OCI-LY1 (cell line): ENCODE measurements at regions not wholly inside any gene's neighbourhood (a gene's known extent, or its start where the extent isn't known, plus 50 kb on each side); places are given as distances from the start of the nearest gene placed in this dataset.

Source experiments
- H2AFZ ChIP-seq: fragments of 200-600 bp; sonication (generic), shearing (Covaris generic); 2 replicates; pipeline ENCODE4 v1.6.0; 2014; ENCODE audit warnings: antibody characterized with exemption, mild to moderate bottlenecking, low read length
- H3F3A ChIP-seq: fragments of 200-600 bp; sonication (generic), shearing (Covaris generic); 2 replicates; pipeline ENCODE4 v1.6.0; 2014; ENCODE audit warnings: mild to moderate bottlenecking, antibody characterized with exemption, low read length, moderate library complexity; ENCODE audit not compliant: insufficient read depth
- H3K27ac ChIP-seq: fragments of 200-600 bp; sonication (generic); 2 replicates; pipeline ENCODE4 v1.5.1; 2014; ENCODE audit warnings: low read length, mixed run types, mild to moderate bottlenecking, low read depth; ENCODE audit not compliant: poor library complexity, severe bottlenecking
- H3K27me3 ChIP-seq: fragments of 200-600 bp; sonication (generic); 2 replicates; pipeline ENCODE4 v1.6.0; 2014; ENCODE audit warnings: antibody characterized with exemption, mild to moderate bottlenecking, low read length, moderate library complexity; ENCODE audit not compliant: insufficient read depth
- H3K36me3 ChIP-seq: fragments of 200-600 bp; sonication (generic); 2 replicates; pipeline ENCODE4 v1.6.1; 2014; ENCODE audit warnings: mild to moderate bottlenecking, antibody characterized with exemption, low read length, moderate library complexity, mixed read lengths; ENCODE audit not compliant: insufficient read depth
- H3K4me1 ChIP-seq: fragments of 200-600 bp; sonication (generic); 2 replicates; pipeline ENCODE4 v1.5.1; 2014; ENCODE audit warnings: mild to moderate bottlenecking, low read length, moderate library complexity; ENCODE audit not compliant: insufficient read depth, severe bottlenecking
- H3K4me2 ChIP-seq: fragments of 200-600 bp; sonication (generic), shearing (Covaris generic); 2 replicates; pipeline ENCODE4 v1.6.1; 2014; ENCODE audit warnings: low read length
- H3K4me3 ChIP-seq: fragments of 200-600 bp; sonication (generic); 2 replicates; pipeline ENCODE4 v1.5.1; 2014; ENCODE audit warnings: low read length, low read depth, mild to moderate bottlenecking, mixed read lengths; ENCODE audit not compliant: poor library complexity, severe bottlenecking
- H3K79me2 ChIP-seq: fragments of 200-600 bp; shearing (Covaris generic); 2 replicates; pipeline ENCODE4 v1.6.1; 2016; ENCODE audit warnings: mixed run types, low read length, mixed read lengths; ENCODE audit not compliant: insufficient read depth
- H3K9ac ChIP-seq: fragments of 200-600 bp; sonication (generic), shearing (Covaris generic); 2 replicates; pipeline ENCODE4 v1.6.1; 2014; ENCODE audit warnings: mild to moderate bottlenecking, low read length, mixed read lengths
- H3K9me2 ChIP-seq: fragments of 200-600 bp; sonication (generic), shearing (Covaris generic); 2 replicates; pipeline ENCODE4 v1.6.1; 2014; ENCODE audit warnings: low read depth, mild to moderate bottlenecking, low read length, mixed read lengths
- H3K9me3 ChIP-seq: fragments of 200-600 bp; shearing (Covaris generic); 2 replicates; pipeline ENCODE4 v1.6.1; 2014; ENCODE audit warnings: low read length, mixed read lengths
- H4K20me1 ChIP-seq: fragments of 200-600 bp; sonication (generic), shearing (Covaris generic); 2 replicates; pipeline ENCODE4 v1.6.0; 2016; ENCODE audit warnings: mild to moderate bottlenecking, low read length; ENCODE audit not compliant: insufficient read depth
- EZH2 ChIP-seq: fragments of 200-600 bp; sonication (generic), shearing (Covaris generic); IDR thresholded peaks from 2 replicates; pipeline ENCODE4 v1.8.0; 2017; ENCODE audit warnings: borderline replicate concordance, mixed run types, mild to moderate bottlenecking, antibody characterized with exemption, low read length, moderate library complexity, mixed read lengths
- TF ChIP-seq, protein P1 (sequence below): fragments of 200-600 bp; sonication (generic), shearing (Covaris generic); IDR thresholded peaks from 2 replicates; pipeline ENCODE4 v1.5.1; 2017; ENCODE audit warnings: mild to moderate bottlenecking, antibody characterized with exemption, low read length, moderate library complexity, mixed read lengths

GRCh38 chr13:62924395-62924794, 1508.7 kb upstream of the PCDH20 start:
- Histone ChIP-seq H3K4me3 (no peak overlapping the region), H2AFZ (no peak overlapping the region; the same call in 1 of the 2 replicates), H3K27me3 (no peaks in the 10 kb centered on the region), H3K79me2 (no peaks in the 10 kb centered on the region), H3K9ac (no peak overlapping the region), H3K36me3 (no peaks in the 10 kb centered on the region), H4K20me1 (no peaks in the 10 kb centered on the region), H3K4me2 (no peak overlapping the region), H3K4me1 (no peaks in the 10 kb centered on the region), H3K27ac (no peak overlapping the region), H3K9me3 (no peaks in the 10 kb centered on the region), H3K9me2 (no peaks in the 10 kb centered on the region), H3F3A (no peaks in the 10 kb centered on the region)
- TF ChIP-seq, protein P1, sequence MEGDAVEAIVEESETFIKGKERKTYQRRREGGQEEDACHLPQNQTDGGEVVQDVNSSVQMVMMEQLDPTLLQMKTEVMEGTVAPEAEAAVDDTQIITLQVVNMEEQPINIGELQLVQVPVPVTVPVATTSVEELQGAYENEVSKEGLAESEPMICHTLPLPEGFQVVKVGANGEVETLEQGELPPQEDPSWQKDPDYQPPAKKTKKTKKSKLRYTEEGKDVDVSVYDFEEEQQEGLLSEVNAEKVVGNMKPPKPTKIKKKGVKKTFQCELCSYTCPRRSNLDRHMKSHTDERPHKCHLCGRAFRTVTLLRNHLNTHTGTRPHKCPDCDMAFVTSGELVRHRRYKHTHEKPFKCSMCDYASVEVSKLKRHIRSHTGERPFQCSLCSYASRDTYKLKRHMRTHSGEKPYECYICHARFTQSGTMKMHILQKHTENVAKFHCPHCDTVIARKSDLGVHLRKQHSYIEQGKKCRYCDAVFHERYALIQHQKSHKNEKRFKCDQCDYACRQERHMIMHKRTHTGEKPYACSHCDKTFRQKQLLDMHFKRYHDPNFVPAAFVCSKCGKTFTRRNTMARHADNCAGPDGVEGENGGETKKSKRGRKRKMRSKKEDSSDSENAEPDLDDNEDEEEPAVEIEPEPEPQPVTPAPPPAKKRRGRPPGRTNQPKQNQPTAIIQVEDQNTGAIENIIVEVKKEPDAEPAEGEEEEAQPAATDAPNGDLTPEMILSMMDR = no peak
- TF ChIP-seq EZH2 = no peak

- Histone ChIP-seq H3K9me2 (no peaks in the 10 kb centered on the region), H3K27me3 (no peaks in the 10 kb centered on the region), H2AFZ (no peak overlapping the region), H3K9ac (no peak overlapping the region), H4K20me1 (no peaks in the 10 kb centered on the region), H3K9me3 (no peaks in the 10 kb centered on the region), H3K4me3 (no peak overlapping the region), H3K79me2 (no peaks in the 10 kb centered on the region), H3K4me1 (no peaks in the 10 kb centered on the region), H3K36me3 (no peaks in the 10 kb centered on the region), H3K4me2 (no peak overlapping the region), H3F3A (no peaks in the 10 kb centered on the region), H3K27ac (no peak overlapping the region)
- TF ChIP-seq, protein P1 = no peak
- TF ChIP-seq EZH2 = no peak
Observed at GRCh38 chr13:62920159-62920558, 1504.5 kb upstream of the PCDH20 start.

- Histone ChIP-seq H3K9ac (no peak overlapping the region), H3K4me1 (no peaks in the 10 kb centered on the region), H3K9me3 (no peaks in the 10 kb centered on the region), H3K36me3 (no peaks in the 10 kb centered on the region), H2AFZ (no peak overlapping the region), H3K9me2 (no peaks in the 10 kb centered on the region), H3K27ac (no peak overlapping the region), H3F3A (no peaks in the 10 kb centered on the region), H3K27me3 (no peaks in the 10 kb centered on the region), H4K20me1 (no peaks in the 10 kb centered on the region), H3K4me3 (no peak overlapping the region), H3K4me2 (no peak overlapping the region), H3K79me2 (no peaks in the 10 kb centered on the region)
- TF ChIP-seq, protein P1 = no peak
- TF ChIP-seq EZH2 = no peak
Observed at GRCh38 chr13:62919491-62919890, 1503.8 kb upstream of the PCDH20 start.
